ENCODE measurements at regions not wholly inside any gene's neighbourhood (a gene's known extent, or its start where the extent isn't known, plus 50 kb on each side); places are given as distances from the start of the nearest gene placed in this dataset.

DNA sequence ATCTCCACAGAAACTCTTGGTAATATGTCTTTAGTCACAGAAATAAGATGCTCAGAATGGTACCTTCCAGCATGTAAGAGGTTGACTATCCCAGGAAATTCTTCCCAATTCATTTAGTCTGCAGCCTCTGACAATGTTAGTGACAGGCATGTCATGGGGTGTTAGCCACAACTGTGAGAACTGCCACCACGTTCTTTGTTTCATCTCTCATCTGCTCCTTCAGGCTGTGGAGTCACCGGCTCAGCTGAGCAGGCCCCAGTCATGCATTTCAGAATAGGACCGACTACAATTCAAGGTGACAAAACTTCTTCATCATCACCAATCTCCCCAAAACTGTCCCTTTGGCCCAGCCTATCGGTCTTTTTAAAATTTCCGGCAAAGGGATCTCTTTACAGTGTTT, 167.5 kb downstream of the AKAIN1 start:
- TF ChIP-seq, protein P1, sequence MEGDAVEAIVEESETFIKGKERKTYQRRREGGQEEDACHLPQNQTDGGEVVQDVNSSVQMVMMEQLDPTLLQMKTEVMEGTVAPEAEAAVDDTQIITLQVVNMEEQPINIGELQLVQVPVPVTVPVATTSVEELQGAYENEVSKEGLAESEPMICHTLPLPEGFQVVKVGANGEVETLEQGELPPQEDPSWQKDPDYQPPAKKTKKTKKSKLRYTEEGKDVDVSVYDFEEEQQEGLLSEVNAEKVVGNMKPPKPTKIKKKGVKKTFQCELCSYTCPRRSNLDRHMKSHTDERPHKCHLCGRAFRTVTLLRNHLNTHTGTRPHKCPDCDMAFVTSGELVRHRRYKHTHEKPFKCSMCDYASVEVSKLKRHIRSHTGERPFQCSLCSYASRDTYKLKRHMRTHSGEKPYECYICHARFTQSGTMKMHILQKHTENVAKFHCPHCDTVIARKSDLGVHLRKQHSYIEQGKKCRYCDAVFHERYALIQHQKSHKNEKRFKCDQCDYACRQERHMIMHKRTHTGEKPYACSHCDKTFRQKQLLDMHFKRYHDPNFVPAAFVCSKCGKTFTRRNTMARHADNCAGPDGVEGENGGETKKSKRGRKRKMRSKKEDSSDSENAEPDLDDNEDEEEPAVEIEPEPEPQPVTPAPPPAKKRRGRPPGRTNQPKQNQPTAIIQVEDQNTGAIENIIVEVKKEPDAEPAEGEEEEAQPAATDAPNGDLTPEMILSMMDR (IDR thresholded peaks at IDR 0.05): no peak
- TF ChIP-seq POLR2A (IDR thresholded peaks at IDR 0.05): no peak
